ENCODE measurements at regions not wholly inside any gene's neighbourhood (a gene's known extent, or its start where the extent isn't known, plus 50 kb on each side); places are given as distances from the start of the nearest gene placed in this dataset.

DNA sequence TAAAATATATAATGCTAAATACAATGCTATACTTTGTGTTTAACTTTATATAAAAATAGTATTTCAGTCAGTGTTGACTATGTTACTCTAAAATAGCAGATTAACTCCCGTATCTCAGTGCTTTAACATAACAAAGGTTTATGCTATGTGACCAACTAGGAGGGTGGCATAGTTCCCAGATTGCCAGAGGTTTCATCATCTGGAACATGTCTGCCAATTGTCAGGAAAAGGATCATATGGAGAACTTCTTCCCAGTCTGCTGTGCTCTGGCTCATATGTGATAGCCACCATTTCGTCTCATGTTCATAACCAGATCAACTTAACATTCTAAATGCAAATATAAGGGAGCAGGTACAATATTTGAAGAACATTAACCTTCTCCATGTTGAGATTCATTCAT, 720.2 kb downstream of the MCTP2 start:
- Mint-ChIP-seq H3K4me3 (no peak overlapping the region), H3K27me3 (peaks cover 13% of the 10 kb centered on the region), H3K9me3 (peaks cover 3% of the 10 kb centered on the region), H3K27ac (no peak overlapping the region), H3K4me1 (no peaks in the 10 kb centered on the region), H3K36me3 (no peaks in the 10 kb centered on the region)
- no peak for DNase-seq

GRCh38 chr15:94963953-94964352, 732.6 kb downstream of the MCTP2 start:
- H3K9me3 Mint-ChIP-seq: peaks cover 7% of the 10 kb centered on the region
- no peaks in the 10 kb centered on the region for H3K36me3 Mint-ChIP-seq
- H3K27me3 Mint-ChIP-seq: peaks cover 2% of the 10 kb centered on the region
- H3K4me1 Mint-ChIP-seq: no peaks in the 10 kb centered on the region
- H3K27ac Mint-ChIP-seq: no peak overlapping the region
- H3K4me3 Mint-ChIP-seq: no peak overlapping the region
- no peak for DNase-seq

GRCh38 chr15:94965593-94965992, 734.2 kb downstream of the MCTP2 start:
- Mint-ChIP-seq H3K27ac (no peak overlapping the region), H3K4me3 (no peak overlapping the region), H3K36me3 (no peaks in the 10 kb centered on the region), H3K9me3 (peaks cover 4% of the 10 kb centered on the region), H3K27me3 (no peaks in the 10 kb centered on the region), H3K4me1 (no peaks in the 10 kb centered on the region)
- no peak for DNase-seq

DNA sequence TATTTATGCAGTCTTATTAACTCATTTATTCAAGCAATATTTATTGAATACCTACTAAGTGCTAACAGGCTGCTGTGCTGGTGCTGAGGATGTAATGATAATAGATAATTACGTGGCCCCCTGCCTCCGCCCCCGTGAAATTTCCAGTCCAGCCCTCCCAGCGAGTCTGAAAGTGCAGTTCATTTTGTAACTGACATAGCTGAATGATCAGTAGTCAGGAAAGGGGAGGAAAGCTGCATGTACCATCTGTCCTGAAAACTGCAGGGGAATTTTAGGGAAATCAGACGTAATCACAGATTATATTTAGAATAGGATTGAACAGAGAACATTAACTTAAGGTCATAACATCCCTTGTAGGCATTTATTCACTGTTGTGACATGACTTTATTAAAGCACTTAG, 736.8 kb downstream of the MCTP2 start:
- no peaks in the 10 kb centered on the region for H3K4me1 Mint-ChIP-seq
- H3K9me3 Mint-ChIP-seq: peaks cover 4% of the 10 kb centered on the region
- DNase-seq: no peak
- no peaks in the 10 kb centered on the region for H3K27me3 Mint-ChIP-seq
- no peak overlapping the region for H3K4me3 Mint-ChIP-seq
- H3K27ac Mint-ChIP-seq: no peak overlapping the region
- H3K36me3 Mint-ChIP-seq: no peaks in the 10 kb centered on the region

DNA sequence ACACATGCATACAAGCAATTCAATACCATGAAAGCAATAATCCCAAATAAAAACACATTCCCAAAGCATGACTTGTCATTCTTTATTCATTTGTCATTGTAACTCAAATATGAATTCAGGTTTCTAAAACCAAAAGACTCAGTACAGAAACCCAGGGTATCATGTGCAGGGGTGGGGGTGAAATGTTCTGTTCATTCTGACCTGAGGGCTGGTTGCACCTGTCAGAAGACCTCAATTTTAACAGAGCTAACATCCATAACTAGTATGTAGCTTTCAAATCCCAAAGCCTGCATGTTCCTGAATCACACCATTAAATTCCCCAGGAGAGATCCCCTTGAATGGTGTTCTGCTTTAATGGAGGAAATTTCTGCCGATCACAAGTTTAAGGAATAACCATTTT, 738.7 kb downstream of the MCTP2 start:
- no peak for DNase-seq
- Mint-ChIP-seq H3K9me3 (no peaks in the 10 kb centered on the region), H3K27me3 (peaks cover under 1% of the 10 kb centered on the region), H3K4me3 (no peak overlapping the region), H3K36me3 (no peaks in the 10 kb centered on the region), H3K4me1 (no peaks in the 10 kb centered on the region), H3K27ac (no peak overlapping the region)

- Mint-ChIP-seq H3K4me1 (no peaks in the 10 kb centered on the region), H3K4me3 (no peak overlapping the region), H3K36me3 (no peaks in the 10 kb centered on the region), H3K27me3 (peaks cover 4% of the 10 kb centered on the region), H3K9me3 (no peaks in the 10 kb centered on the region), H3K27ac (no peak overlapping the region)
- DNase-seq: no peak
These were observed 739.4 kb downstream of the MCTP2 start for GRCh38 chr15:94970802-94971201.

DNA sequence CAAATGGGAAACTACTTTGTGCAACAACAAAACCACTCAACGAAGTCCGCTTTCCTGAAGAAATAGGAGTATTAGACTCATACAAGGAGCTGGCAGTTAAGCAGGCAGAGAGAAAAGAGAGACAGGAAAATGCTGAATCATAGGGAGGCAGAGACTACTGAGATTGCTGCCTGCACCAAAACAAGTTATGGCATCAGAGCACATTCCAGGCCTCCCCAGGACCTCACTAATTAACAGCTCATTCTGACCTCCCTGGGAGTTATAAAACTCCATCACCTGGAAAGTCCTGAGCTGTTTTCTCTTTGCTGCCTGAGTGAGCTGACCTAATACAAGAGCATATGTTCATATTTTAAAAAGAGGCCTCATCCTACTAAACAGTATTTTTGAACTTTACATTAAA, 741.0 kb downstream of the MCTP2 start:
- Mint-ChIP-seq H3K27me3 (peaks cover 4% of the 10 kb centered on the region), H3K36me3 (no peaks in the 10 kb centered on the region), H3K4me3 (no peak overlapping the region), H3K27ac (no peak overlapping the region), H3K4me1 (no peaks in the 10 kb centered on the region), H3K9me3 (no peaks in the 10 kb centered on the region)
- DNase-seq: no peak

DNA sequence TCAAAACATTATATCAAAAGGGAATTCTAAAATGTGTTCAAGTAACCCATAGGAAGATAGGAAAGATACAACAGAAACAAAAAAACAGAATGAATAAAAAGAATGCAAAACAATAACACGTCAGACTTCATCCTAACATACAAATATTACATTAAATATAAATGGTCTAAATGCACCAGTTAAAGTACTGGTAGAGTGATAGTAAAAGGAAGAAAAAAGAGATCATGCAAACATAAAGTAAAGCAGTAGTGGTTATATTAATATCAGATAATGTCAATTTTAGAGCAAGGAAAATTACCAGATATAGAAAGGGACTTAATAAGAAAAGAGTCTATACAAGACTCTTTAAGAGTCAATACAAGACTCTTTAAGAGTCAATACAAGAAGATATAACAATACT, 755.7 kb downstream of the MCTP2 start:
- Mint-ChIP-seq H3K27ac (no peak overlapping the region), H3K9me3 (peaks cover 15% of the 10 kb centered on the region), H3K27me3 (no peaks in the 10 kb centered on the region), H3K4me3 (no peak overlapping the region), H3K36me3 (no peaks in the 10 kb centered on the region), H3K4me1 (no peaks in the 10 kb centered on the region)
- DNase-seq: no peak

- Mint-ChIP-seq H3K27me3 (no peaks in the 10 kb centered on the region), H3K36me3 (no peaks in the 10 kb centered on the region), H3K27ac (no peak overlapping the region), H3K4me1 (no peaks in the 10 kb centered on the region), H3K4me3 (no peak overlapping the region), H3K9me3 (peaks cover 2% of the 10 kb centered on the region)
- DNase-seq: no peak
These were observed 760.4 kb downstream of the MCTP2 start for GRCh38 chr15:94991718-94992117.

DNA sequence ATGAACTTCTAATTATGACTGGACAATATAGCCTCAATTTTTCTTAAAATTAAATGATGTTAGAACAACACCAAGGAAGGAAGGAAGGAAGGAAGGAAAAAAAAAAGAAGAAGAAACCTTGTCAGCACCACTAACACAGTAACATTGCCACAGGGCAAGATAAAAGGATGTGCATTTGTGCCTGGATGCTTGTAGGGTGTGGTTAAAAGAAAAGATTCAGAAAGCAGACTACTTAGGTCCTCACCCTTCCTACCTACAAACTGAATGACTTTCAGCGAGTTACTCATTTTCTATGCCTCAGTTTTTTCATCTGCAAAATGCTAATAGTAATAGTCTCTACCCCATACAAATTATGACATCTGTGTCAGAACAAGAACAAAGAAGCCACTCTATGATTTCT, 778.3 kb downstream of the MCTP2 start:
- no peaks in the 10 kb centered on the region for H3K4me1 Mint-ChIP-seq
- DNase-seq: no peak
- no peak overlapping the region for H3K4me3 Mint-ChIP-seq
- H3K27me3 Mint-ChIP-seq: peaks cover 4% of the 10 kb centered on the region
- no peak overlapping the region for H3K27ac Mint-ChIP-seq
- no peaks in the 10 kb centered on the region for H3K36me3 Mint-ChIP-seq
- H3K9me3 Mint-ChIP-seq: no peaks in the 10 kb centered on the region

DNA sequence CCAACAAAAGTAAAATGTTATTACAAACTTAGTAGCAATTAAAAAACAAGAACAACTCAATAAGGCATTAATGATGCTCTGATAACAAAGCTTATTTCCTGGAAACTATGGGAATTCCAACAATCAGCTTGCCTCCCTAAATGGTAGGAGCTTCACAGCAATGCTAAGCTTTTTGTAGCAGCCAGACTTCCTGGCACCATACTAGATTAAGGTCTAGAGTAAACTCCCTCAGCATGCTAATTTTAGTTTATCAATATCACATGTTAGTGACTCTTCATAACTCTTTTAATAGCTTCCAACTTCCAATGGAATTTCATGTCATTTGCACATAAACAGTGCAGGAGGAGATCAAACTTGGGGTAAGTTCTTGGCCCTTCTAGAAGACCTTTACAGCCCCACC, 782.0 kb downstream of the MCTP2 start:
- H3K36me3 Mint-ChIP-seq: no peaks in the 10 kb centered on the region
- H3K4me3 Mint-ChIP-seq: no peak overlapping the region
- no peak overlapping the region for H3K27ac Mint-ChIP-seq
- no peaks in the 10 kb centered on the region for H3K9me3 Mint-ChIP-seq
- DNase-seq: no peak
- H3K4me1 Mint-ChIP-seq: no peaks in the 10 kb centered on the region
- H3K27me3 Mint-ChIP-seq: peaks cover 4% of the 10 kb centered on the region

GRCh38 chr15:95016511-95017229, 785.3 kb downstream of the MCTP2 start:
- Mint-ChIP-seq H3K4me1 (no peaks in the 10 kb centered on the region), H3K9me3 (no peaks in the 10 kb centered on the region), H3K4me3 (no peak overlapping the region), H3K27ac (no peak overlapping the region), H3K27me3 (peaks cover 9% of the 10 kb centered on the region), H3K36me3 (no peaks in the 10 kb centered on the region)
- no peak for DNase-seq

GRCh38 chr15:95017666-95018328, 786.4 kb downstream of the MCTP2 start:
- Mint-ChIP-seq H3K9me3 (peaks cover 4% of the 10 kb centered on the region), H3K4me1 (no peaks in the 10 kb centered on the region), H3K4me3 (no peak overlapping the region), H3K27ac (no peak overlapping the region), H3K27me3 (peaks cover 9% of the 10 kb centered on the region), H3K36me3 (no peaks in the 10 kb centered on the region)
- DNase-seq: no peak

DNA sequence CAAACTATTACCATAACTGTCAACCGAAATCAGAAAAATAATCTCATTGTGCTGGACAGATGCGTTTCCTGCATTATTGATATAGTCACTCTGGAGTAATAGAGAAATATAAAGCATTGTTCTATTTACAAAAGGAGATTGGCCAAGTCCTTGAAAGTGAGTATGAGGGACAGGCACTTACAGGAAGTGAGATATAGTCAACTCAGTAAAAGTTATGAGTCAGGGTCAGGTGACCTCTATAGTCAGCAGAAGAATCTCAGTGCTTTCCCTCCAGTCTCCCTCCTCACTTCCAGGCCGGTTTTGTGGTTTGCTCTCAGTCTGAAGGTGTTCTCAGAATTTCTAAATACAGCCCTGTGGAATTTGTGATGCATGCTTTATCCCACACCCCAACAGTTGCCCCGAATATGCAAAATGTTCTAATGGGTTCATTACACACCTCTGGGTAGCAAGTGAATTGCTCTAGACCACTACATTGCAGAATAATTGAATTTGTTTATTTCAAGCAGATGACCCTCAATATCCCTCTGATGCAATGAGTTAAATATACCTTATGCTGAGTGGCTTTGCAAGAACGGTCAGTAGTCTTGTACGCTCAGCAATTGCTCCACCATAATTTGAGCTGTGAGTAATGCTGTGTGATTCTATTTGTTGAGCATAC, 787.7 kb downstream of the MCTP2 start:
- Mint-ChIP-seq H3K27me3 (peaks cover 9% of the 10 kb centered on the region), H3K36me3 (no peaks in the 10 kb centered on the region), H3K4me3 (no peak overlapping the region), H3K9me3 (peaks cover 4% of the 10 kb centered on the region), H3K27ac (no peak overlapping the region), H3K4me1 (no peaks in the 10 kb centered on the region)
- DNase-seq: no peak

- Mint-ChIP-seq H3K9me3 (peaks cover 4% of the 10 kb centered on the region), H3K4me1 (no peaks in the 10 kb centered on the region), H3K27me3 (peaks cover 9% of the 10 kb centered on the region), H3K4me3 (no peak overlapping the region), H3K36me3 (no peaks in the 10 kb centered on the region), H3K27ac (no peak overlapping the region)
- no peak for DNase-seq
These were observed 788.5 kb downstream of the MCTP2 start for GRCh38 chr15:95019907-95020306.

DNA sequence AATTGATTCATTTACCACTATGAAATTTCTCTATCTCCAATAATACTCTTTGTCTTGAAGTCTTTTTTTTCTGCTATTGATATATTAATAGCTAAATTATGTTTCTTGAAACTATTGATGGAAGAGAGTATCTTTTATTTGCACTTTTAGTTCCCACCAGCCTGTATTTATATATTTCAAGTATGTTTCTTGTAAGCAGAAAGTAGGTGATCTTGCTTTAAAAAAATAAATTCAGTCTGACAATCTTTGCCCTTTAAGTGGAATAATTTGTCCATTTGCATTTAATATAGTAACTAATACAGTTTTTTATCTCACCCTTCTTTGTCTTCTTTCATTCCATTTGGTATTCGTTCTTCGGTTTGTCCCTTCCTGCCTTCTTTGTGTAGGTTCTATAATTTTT, 790.5 kb downstream of the MCTP2 start:
- H3K9me3 Mint-ChIP-seq: peaks cover 4% of the 10 kb centered on the region
- no peaks in the 10 kb centered on the region for H3K36me3 Mint-ChIP-seq
- no peaks in the 10 kb centered on the region for H3K4me1 Mint-ChIP-seq
- DNase-seq: no peak
- H3K27me3 Mint-ChIP-seq: peaks cover 9% of the 10 kb centered on the region
- no peak overlapping the region for H3K4me3 Mint-ChIP-seq
- no peak overlapping the region for H3K27ac Mint-ChIP-seq
